WERI-Rb-1 (cell line): ENCODE measurements at regions not wholly inside any gene's neighbourhood (a gene's known extent, or its start where the extent isn't known, plus 50 kb on each side); places are given as distances from the start of the nearest gene placed in this dataset.

Experiments used
- DNase-seq: peaks from one replicate; pipeline ENCODE4 v3.0.0-alpha.2; 2020
- H3K27ac ChIP-seq: fragments of 250-450 bp; sonication (Bioruptor Pico); 2 replicates; pipeline ENCODE4 v1.5.1; 2020; ENCODE audit warnings: mild to moderate bottlenecking, moderate library complexity
- H3K27me3 ChIP-seq: fragments of 250-450 bp; sonication (Bioruptor Pico); 2 replicates; pipeline ENCODE4 v1.5.1; 2021; ENCODE audit warnings: mild to moderate bottlenecking, low read depth, moderate library complexity; ENCODE audit not compliant: insufficient read depth, severe bottlenecking
- H3K36me3 ChIP-seq: fragments of 250-450 bp; sonication (Bioruptor Pico); 2 replicates; pipeline ENCODE4 v1.5.1; 2020; ENCODE audit warnings: mild to moderate bottlenecking, moderate library complexity
- H3K4me3 ChIP-seq: 2 replicates; pipeline ENCODE4 v1.5.1; 2011; ENCODE audit warnings: low read depth, mild to moderate bottlenecking, control low read depth, low read length
- H3K9me3 ChIP-seq: fragments of 250-450 bp; sonication (Bioruptor Pico); 2 replicates; pipeline ENCODE4 v1.5.1; 2021; ENCODE audit warnings: mild to moderate bottlenecking, moderate library complexity; ENCODE audit not compliant: severe bottlenecking
- TF ChIP-seq, protein P1 (sequence below): IDR thresholded peaks from 2 replicates; pipeline ENCODE4 v1.5.1; 2011; ENCODE audit warnings: low read depth, mild to moderate bottlenecking, control low read depth, inconsistent platforms, low read length

DNA sequence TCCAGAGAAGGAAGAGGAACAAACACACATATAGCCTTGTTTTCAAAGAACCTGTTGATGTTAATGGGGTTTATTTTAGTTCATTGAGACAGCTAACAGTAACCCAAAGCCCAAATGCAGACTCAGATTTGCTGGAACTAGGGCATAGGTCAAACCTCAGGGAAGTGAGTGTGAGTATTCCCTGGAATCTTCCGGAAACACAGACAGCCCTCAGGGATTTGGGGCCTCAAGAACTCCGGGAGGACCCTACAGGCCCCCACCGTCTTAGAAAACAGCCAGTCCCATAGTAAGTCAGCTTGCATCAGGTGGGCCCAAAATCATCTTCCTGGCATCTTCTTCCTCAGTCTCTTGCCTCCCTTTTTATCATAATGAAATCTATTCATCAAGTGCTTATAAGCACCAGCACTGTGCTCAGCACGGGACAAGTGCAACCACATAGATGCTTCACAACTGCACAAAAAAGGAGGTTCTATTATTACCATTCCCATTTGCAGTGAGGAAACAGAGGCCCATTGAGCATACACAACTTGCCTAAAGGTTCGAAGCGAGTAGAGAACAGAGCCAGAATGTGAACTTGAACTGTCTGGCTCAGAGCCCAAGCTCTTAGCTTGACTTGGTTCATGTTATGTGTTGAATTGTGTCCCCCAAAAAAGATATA, 50.2 kb upstream of the BCL11A start:
- H3K27ac ChIP-seq, result no peak overlapping the region
- no peak for DNase-seq
- TF ChIP-seq, protein P1, sequence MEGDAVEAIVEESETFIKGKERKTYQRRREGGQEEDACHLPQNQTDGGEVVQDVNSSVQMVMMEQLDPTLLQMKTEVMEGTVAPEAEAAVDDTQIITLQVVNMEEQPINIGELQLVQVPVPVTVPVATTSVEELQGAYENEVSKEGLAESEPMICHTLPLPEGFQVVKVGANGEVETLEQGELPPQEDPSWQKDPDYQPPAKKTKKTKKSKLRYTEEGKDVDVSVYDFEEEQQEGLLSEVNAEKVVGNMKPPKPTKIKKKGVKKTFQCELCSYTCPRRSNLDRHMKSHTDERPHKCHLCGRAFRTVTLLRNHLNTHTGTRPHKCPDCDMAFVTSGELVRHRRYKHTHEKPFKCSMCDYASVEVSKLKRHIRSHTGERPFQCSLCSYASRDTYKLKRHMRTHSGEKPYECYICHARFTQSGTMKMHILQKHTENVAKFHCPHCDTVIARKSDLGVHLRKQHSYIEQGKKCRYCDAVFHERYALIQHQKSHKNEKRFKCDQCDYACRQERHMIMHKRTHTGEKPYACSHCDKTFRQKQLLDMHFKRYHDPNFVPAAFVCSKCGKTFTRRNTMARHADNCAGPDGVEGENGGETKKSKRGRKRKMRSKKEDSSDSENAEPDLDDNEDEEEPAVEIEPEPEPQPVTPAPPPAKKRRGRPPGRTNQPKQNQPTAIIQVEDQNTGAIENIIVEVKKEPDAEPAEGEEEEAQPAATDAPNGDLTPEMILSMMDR, result no peak
- H3K27me3 ChIP-seq, result no peaks in the 10 kb centered on the region
- H3K4me3 ChIP-seq, result no peak overlapping the region
- no peaks in the 10 kb centered on the region for H3K36me3 ChIP-seq
- H3K9me3 ChIP-seq, result peaks cover 6% of the 10 kb centered on the region

DNA sequence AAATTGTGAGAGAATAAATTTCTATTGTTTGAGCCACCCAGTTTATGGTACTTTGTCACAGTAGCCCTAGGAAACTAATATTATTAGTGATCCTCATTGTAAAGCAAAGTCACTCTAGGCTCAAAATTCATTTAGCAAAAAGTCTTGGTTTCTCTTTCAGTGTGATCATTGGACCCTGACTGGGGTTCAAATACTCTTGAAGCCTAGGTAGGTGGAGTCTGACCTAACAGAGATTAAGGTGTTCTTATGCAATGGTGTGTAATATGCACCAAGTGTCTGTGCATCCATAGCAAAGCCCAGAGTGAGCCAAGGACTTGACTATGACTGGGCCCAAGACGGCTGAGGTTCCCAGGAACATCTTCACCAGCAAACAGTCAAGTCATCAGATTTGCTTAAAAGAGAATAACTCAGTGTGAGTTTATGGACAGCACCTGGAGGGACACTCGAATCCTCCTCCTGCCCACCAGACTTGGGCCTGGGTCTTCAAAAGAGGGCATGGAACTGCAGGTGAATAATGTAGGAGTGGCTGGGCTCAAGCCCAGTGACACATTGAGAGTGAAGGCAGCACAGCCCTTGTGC, 51.1 kb upstream of the BCL11A start:
- Histone ChIP-seq H3K36me3 (no peaks in the 10 kb centered on the region), H3K4me3 (no peak overlapping the region), H3K9me3 (peaks cover 6% of the 10 kb centered on the region), H3K27ac (no peak overlapping the region), H3K27me3 (no peaks in the 10 kb centered on the region)
- DNase-seq, result no peak
- TF ChIP-seq, protein P1, result no peak

DNA sequence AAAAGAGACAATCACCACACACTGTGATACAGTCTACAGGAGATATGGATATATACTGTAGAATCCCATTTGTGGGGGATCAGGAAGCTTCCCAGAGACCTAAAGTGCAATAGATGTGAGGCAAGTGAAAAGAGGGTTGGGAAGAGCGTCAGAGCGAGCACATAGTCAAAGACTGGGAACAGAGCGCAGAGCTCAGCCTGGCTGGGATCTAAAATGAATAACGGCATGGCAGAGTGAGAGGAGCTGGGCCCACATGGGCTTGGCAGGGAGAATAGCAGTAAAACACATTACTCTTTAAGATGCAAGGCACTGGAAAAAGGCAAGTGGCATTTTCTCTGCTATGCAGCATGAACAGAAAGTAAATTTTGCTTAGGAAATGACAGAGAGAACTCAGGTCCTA, 52.4 kb upstream of the BCL11A start:
- no peak overlapping the region for H3K27ac ChIP-seq
- TF ChIP-seq, protein P1, result no peak
- no peak overlapping the region for H3K4me3 ChIP-seq
- no peaks in the 10 kb centered on the region for H3K36me3 ChIP-seq
- no peak for DNase-seq
- peaks cover 3% of the 10 kb centered on the region for H3K9me3 ChIP-seq
- no peaks in the 10 kb centered on the region for H3K27me3 ChIP-seq

DNA sequence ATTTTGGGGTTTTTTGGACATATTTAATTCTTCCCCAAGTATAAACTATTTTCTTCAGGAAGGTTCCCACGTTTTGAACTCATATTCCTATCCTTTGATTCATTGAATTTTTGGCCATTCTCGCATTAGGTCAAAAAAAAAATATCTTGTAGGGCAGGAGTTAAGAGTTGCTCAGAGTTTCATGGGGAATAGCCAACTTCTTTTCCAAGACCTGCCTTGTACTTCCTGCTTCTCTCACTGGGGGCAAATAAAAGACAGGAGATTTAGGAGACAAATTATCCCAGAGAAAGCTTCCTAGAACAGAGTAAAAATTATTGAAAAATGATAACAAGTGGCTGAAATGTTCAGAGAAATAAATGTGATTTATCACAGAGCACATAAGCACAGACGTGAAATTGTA, 55.2 kb upstream of the BCL11A start:
- TF ChIP-seq, protein P1, result no peak
- no peaks in the 10 kb centered on the region for H3K36me3 ChIP-seq
- no peak overlapping the region for H3K27ac ChIP-seq
- no peaks in the 10 kb centered on the region for H3K9me3 ChIP-seq
- H3K27me3 ChIP-seq, result no peaks in the 10 kb centered on the region
- no peak for DNase-seq
- H3K4me3 ChIP-seq, result no peak overlapping the region

DNA sequence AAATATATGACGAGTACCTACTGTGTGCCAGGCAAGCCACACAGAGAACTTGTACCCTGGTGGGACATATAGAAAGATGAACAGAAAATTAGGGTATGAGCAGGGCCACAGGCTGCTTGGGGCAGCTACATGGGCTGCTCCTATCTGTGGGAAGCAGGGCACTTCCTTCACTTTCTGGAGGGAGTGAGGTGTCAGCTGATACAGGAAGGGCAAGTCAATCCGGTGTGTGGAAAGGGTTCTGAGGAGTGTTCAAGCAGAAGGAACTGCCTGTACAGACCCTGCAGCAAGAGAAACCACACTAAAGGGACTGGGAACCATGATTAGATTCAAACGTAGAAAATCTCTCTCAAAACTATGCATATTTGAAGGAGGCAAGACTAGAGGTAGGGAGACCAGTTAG, 58.6 kb upstream of the BCL11A start:
- no peak for DNase-seq
- Histone ChIP-seq H3K27ac (no peak overlapping the region), H3K9me3 (no peaks in the 10 kb centered on the region), H3K4me3 (no peak overlapping the region), H3K27me3 (no peaks in the 10 kb centered on the region), H3K36me3 (no peaks in the 10 kb centered on the region)
- TF ChIP-seq, protein P1, result no peak

DNA sequence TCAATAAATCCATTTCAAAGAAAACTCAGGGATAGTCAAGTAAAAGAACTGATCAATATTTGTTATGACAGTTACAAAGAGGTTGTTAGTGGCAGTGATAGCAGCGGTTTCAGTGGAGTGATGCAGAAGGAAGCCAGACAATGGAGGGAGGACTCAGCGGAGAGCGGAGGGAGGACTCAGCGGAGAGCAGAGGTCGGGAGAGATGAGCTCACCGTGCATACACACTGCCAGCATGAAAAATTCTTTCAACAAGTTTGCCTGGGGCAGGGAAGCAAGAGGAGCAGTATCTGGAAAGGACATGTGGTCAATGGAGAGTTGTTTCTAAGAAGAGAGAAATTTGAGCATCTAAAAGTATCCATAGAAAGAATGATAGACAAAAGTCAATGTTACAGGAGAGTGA, 60.9 kb upstream of the BCL11A start:
- DNase-seq, result no peak
- no peaks in the 10 kb centered on the region for H3K9me3 ChIP-seq

More for the DNA sequence above, 60.9 kb upstream of the BCL11A start:
- TF ChIP-seq, protein P1, result no peak
- Histone ChIP-seq H3K27ac (no peak overlapping the region), H3K27me3 (no peaks in the 10 kb centered on the region), H3K36me3 (no peaks in the 10 kb centered on the region), H3K4me3 (no peak overlapping the region)
